GM12878 (cell line): ENCODE measurements at regions not wholly inside any gene's neighbourhood (a gene's known extent, or its start where the extent isn't known, plus 50 kb on each side); places are given as distances from the start of the nearest gene placed in this dataset.

Experiments used
- ATAC-seq: fragments of 200-7000 bp; cut with Tn5 transposase; 3 replicates; pipeline ENCODE4 v1.9.1; 2020; ENCODE audit warnings: mild to moderate bottlenecking, moderate library complexity
- BruUV-seq: library from RNA; stranded (reverse); fragments of 400-500 nt; replicated peaks from 2 replicates; lab custom pipeline; 2021; lab: Mats Ljungman, UMichigan
- CTCF ChIA-PET: fragments of 300-600 bp; sonication (Branson Sonifier 250); formaldehyde crosslinking; extraction: SDS; loops from one replicate; lab custom pipeline; 2021; ENCODE audit warnings: inconsistent platforms; lab: Yijun Ruan, JAX
- POLR2A ChIA-PET: fragments of 350-600 bp; formaldehyde crosslinking; extraction: SDS; loops from one replicate; lab custom pipeline; 2021; ENCODE audit warnings: inconsistent platforms; lab: Charles Lee
- RAD21 ChIA-PET: fragments of 300-600 bp; sonication (Branson Sonifier 250); formaldehyde crosslinking; loops from one replicate; lab custom pipeline; 2023; ENCODE audit warnings: antibody characterized with exemption; ENCODE audit not compliant: unreplicated experiment; lab: Charles Lee
- SMC1A ChIA-PET: fragments of 300-600 bp; sonication (Branson Sonifier 250); formaldehyde crosslinking; loops from one replicate; lab custom pipeline; 2023; ENCODE audit not compliant: unreplicated experiment, uncharacterized antibody; lab: Charles Lee
- DNase-seq: peaks from one replicate; pipeline ENCODE4 v3.0.0-alpha.2; 2011; ENCODE audit warnings: low read depth, low spot score
- FAIRE-seq: peaks from 3 replicates; lab custom pipeline; 2011; peaks lifted over from hg19 to GRCh38; lab: Jason Lieb, UNC
- H2AFZ ChIP-seq: 2 replicates; pipeline ENCODE4 v1.6.0; 2011; ENCODE audit warnings: low read depth, low read length, control low read depth; ENCODE audit not compliant: control insufficient read depth
- H3K27ac ChIP-seq: 2 replicates; pipeline ENCODE4 v1.5.1; 2011; ENCODE audit warnings: control low read depth; ENCODE audit not compliant: control insufficient read depth, insufficient read depth
- H3K27me3 ChIP-seq, 2 experiments: replicated peaks in 1 of 2; 2 replicates each; pipeline versions ENCODE4 v1.6.0 to v1.6.1; 2011; ENCODE audit warnings: low read length in 1 of 2; ENCODE audit not compliant: control insufficient read depth in 2 of 2, insufficient read depth in 2 of 2
- H3K36me3 ChIP-seq, 2 experiments: 2 replicates each; pipeline ENCODE4 v1.5.1; 2011; ENCODE audit warnings: low read length in 1 of 2; ENCODE audit not compliant: control insufficient read depth in 2 of 2, insufficient read depth in 2 of 2
- H3K4me1 ChIP-seq: 2 replicates; pipeline ENCODE4 v1.6.1; 2011; ENCODE audit warnings: mild to moderate bottlenecking, low read length, moderate library complexity, mixed read lengths; ENCODE audit not compliant: control insufficient read depth, insufficient read depth
- H3K4me2 ChIP-seq: 2 replicates; pipeline ENCODE4 v1.6.0; 2011; ENCODE audit warnings: control low read depth; ENCODE audit not compliant: control insufficient read depth, insufficient read depth
- H3K4me3 ChIP-seq: fragments of 200-600 bp; sonication (generic); 2 replicates; pipeline ENCODE4 v1.5.1; 2016
- H3K79me2 ChIP-seq: 2 replicates; pipeline ENCODE4 v1.6.0; 2011; ENCODE audit warnings: low read length; ENCODE audit not compliant: control insufficient read depth, insufficient read depth
- H3K9ac ChIP-seq: 2 replicates; pipeline ENCODE4 v1.8.0; 2011; ENCODE audit warnings: low read length, control low read depth, mixed read lengths; ENCODE audit not compliant: control insufficient read depth, insufficient read depth
- H3K9me3 ChIP-seq: replicated peaks from 3 replicates; pipeline ENCODE4 v1.5.1; 2011; ENCODE audit warnings: mild to moderate bottlenecking, low read length; ENCODE audit not compliant: control insufficient read depth, insufficient read depth
- H4K20me1 ChIP-seq: 2 replicates; pipeline ENCODE4 v1.6.0; 2011; ENCODE audit not compliant: control insufficient read depth, insufficient read depth
- CBFB ChIP-seq: IDR thresholded peaks from 2 replicates; pipeline ENCODE4 v1.6.1; 2016; ENCODE audit warnings: antibody characterized with exemption, low read depth
- CHD1 ChIP-seq: IDR thresholded peaks from 2 replicates; pipeline ENCODE4 v1.6.1; 2012; ENCODE audit warnings: low read depth, low read length, improper control_type of control experiment
- CHD2 ChIP-seq: IDR thresholded peaks from 2 replicates; pipeline ENCODE4 v1.6.1; 2011; ENCODE audit warnings: low read depth, low read length, improper control_type of control experiment, borderline replicate concordance
- EGR1 ChIP-seq, 2 experiments: IDR thresholded peaks; 1 replicate in 1 of 2; 2 replicates in 1 of 2; pipeline ENCODE4 v1.6.1; 2011 to 2012; ENCODE audit warnings: low read depth in 2 of 2, low read length in 2 of 2, borderline replicate concordance in 1 of 2, mild to moderate bottlenecking in 1 of 2, moderate library complexity in 1 of 2
- ETV6 ChIP-seq, 2 experiments: fragments of 450-650 bp in 1 of 2; IDR thresholded peaks in 1 of 2; conservative IDR thresholded peaks in 1 of 2; 2 replicates each; pipeline ENCODE4 v1.6.1; 2014; ENCODE audit warnings: antibody characterized with exemption in 1 of 2, borderline replicate concordance in 1 of 2, low read depth in 1 of 2, mild to moderate bottlenecking in 1 of 2, moderate library complexity in 1 of 2
- HDAC6 ChIP-seq: fragments of 200-600 bp; sonication (generic); IDR thresholded peaks from one replicate; pipeline ENCODE4 v1.8.0; 2017; ENCODE audit warnings: antibody characterized with exemption; ENCODE audit not compliant: unreplicated experiment
- IKZF2 ChIP-seq, 2 experiments: fragments of 450-650 bp; IDR thresholded peaks; 2 replicates each; pipeline ENCODE4 v1.6.1; 2017; ENCODE audit warnings: mild to moderate bottlenecking in 2 of 2, moderate library complexity in 2 of 2
- LARP7 ChIP-seq: fragments of 450-650 bp; IDR thresholded peaks from 2 replicates; pipeline ENCODE4 v1.6.1; 2017; ENCODE audit warnings: mild to moderate bottlenecking
- NFIC ChIP-seq: IDR thresholded peaks from 2 replicates; pipeline ENCODE4 v1.6.1; 2012; ENCODE audit warnings: low read depth, mild to moderate bottlenecking, inconsistent platforms, low read length, moderate library complexity
- NFYA ChIP-seq: IDR thresholded peaks from 2 replicates; pipeline ENCODE4 v1.6.1; 2011; ENCODE audit warnings: low read depth, mild to moderate bottlenecking, low read length, improper control_type of control experiment, borderline replicate concordance
- RBBP5 ChIP-seq: fragments of 200-600 bp; sonication (generic); conservative IDR thresholded peaks from 2 replicates; pipeline ENCODE4 v1.6.1; 2016
- WGBS: methylation state at CpG from one replicate; pipeline ENCODE4 v1.1.6; 2016; ENCODE audit warnings: low lambda C conversion rate; ENCODE audit not compliant: insufficient replicate concordance, insufficient coverage; ENCODE audit errors: missing lambda C conversion rate; 5-methylcytosine and 5-hydroxymethylcytosine counted together
- in situ Hi-C: fragments of 300-500 bp; cut with MboI; formaldehyde crosslinking; loops from 9 replicates; pipeline ENCODE4 v1.14.3; 2018; ENCODE audit warnings: mixed read lengths
- intact Hi-C: fragments of 100-400 bp; cut with micrococcal nuclease; formaldehyde crosslinking; loops from one replicate; pipeline ENCODE4 v1.14.2; 2022; ENCODE audit not compliant: unreplicated experiment
- TF ChIP-seq, protein P1 (sequence below): fragments of 450-650 bp; formaldehyde crosslinking; IDR thresholded peaks from 2 replicates; pipeline ENCODE4 v1.4.0; 2020; ENCODE audit warnings: mild to moderate bottlenecking, moderate library complexity
- TF ChIP-seq, protein P2 (sequence below): IDR thresholded peaks from 2 replicates; pipeline ENCODE4 v1.6.1; 2012; ENCODE audit warnings: low read length, inconsistent platforms

DNA sequence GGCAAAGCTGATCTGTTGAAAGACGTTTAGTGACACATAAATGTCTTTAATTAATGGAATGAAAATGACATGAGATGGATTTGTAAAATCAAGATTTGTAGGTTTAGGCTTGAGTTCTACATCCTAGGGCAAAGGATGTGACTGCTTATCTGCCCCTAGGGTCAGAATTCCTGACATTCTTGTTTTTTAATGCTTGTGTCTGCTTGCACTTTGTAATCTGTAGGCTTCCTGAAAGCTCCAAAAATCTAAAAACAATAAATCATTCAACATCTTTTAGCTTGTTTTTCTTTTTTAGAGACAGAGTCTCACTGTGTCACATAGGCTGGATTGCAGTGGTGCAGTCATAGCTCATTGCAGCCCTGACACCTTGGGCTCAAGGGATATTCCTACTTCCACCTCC is 107.9 kb upstream of the MLIP start:
- ATAC-seq (no peak), DNase-seq (no peak), FAIRE-seq (no peak)
- Histone ChIP-seq H3K9me3 (no peaks in the 10 kb centered on the region), H3K79me2 (no peaks in the 10 kb centered on the region), H2AFZ (no peak overlapping the region), H3K9ac (no peak overlapping the region), H3K27me3 (no peaks in the 10 kb centered on the region), H3K36me3 (no peaks in the 10 kb centered on the region), H3K4me3 (no peak overlapping the region), H3K4me2 (no peak overlapping the region), H3K4me1 (no peaks in the 10 kb centered on the region), H4K20me1 (no peaks in the 10 kb centered on the region), H3K27ac (no peak overlapping the region)
- in situ Hi-C loops = no loop called here
- ChIA-PET POLR2A (interaction anchor here (0.7 kb wide), 1 partner anchor 1248 kb away, joined by 3 read pairs; no protein-coding TSS in a partner anchor), SMC1A (interaction anchor here (0.6 to 0.8 kb wide), 2 partner anchors 19 to 754 kb away, joined by 3 read pairs; no protein-coding TSS in a partner anchor), CTCF (no interaction called here), RAD21 (no interaction called here)
- intact Hi-C loops = no loop called here
- 0% methylated on average over 1 of the region's 1 CpG for WGBS
- BruUV-seq = no TSS peak
- TF ChIP-seq IKZF2 (IDR thresholded peaks at IDR 0.05) (no peak), CHD2 (no peak), CHD1 (no peak)

- intact Hi-C loops (no loop called here), in situ Hi-C loops (no loop called here)
- POLR2A ChIA-PET = no interaction called here
- CTCF ChIA-PET = no interaction called here
- no peak overlapping the region for H3K4me3 ChIP-seq
- RAD21 ChIA-PET = no interaction called here
- H3K27ac ChIP-seq = no peak overlapping the region
- BruUV-seq = no TSS peak
- no peak overlapping the region for H3K4me2 ChIP-seq
- H3K9me3 ChIP-seq = no peaks in the 10 kb centered on the region
- no peaks in the 10 kb centered on the region for H3K4me1 ChIP-seq
- H3K79me2 ChIP-seq = no peaks in the 10 kb centered on the region
- no peaks in the 10 kb centered on the region for H3K36me3 ChIP-seq
- SMC1A ChIA-PET = no interaction called here
- no peaks in the 10 kb centered on the region; a peak in 1 of 4 replicates for H3K27me3 ChIP-seq
- DNase-seq (no peak), ATAC-seq (no peak), FAIRE-seq (no peak)
- no peaks in the 10 kb centered on the region for H4K20me1 ChIP-seq
- 0% methylated on average over 1 of the region's 1 CpG for WGBS
- H2AFZ ChIP-seq = no peak overlapping the region
- H3K9ac ChIP-seq = no peak overlapping the region
- TF ChIP-seq LARP7 = no peak
- no peak for TF ChIP-seq EGR1 (IDR thresholded peaks at IDR 0.05; ENCODE audit: borderline replicate concordance in 1 of 2, low read depth in 2 of 2, low read length in 2 of 2)
- TF ChIP-seq CBFB = no peak
- TF ChIP-seq, protein P1, sequence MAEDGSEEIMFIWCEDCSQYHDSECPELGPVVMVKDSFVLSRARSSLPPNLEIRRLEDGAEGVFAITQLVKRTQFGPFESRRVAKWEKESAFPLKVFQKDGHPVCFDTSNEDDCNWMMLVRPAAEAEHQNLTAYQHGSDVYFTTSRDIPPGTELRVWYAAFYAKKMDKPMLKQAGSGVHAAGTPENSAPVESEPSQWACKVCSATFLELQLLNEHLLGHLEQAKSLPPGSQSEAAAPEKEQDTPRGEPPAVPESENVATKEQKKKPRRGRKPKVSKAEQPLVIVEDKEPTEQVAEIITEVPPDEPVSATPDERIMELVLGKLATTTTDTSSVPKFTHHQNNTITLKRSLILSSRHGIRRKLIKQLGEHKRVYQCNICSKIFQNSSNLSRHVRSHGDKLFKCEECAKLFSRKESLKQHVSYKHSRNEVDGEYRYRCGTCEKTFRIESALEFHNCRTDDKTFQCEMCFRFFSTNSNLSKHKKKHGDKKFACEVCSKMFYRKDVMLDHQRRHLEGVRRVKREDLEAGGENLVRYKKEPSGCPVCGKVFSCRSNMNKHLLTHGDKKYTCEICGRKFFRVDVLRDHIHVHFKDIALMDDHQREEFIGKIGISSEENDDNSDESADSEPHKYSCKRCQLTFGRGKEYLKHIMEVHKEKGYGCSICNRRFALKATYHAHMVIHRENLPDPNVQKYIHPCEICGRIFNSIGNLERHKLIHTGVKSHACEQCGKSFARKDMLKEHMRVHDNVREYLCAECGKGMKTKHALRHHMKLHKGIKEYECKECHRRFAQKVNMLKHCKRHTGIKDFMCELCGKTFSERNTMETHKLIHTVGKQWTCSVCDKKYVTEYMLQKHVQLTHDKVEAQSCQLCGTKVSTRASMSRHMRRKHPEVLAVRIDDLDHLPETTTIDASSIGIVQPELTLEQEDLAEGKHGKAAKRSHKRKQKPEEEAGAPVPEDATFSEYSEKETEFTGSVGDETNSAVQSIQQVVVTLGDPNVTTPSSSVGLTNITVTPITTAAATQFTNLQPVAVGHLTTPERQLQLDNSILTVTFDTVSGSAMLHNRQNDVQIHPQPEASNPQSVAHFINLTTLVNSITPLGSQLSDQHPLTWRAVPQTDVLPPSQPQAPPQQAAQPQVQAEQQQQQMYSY = no peak
- TF ChIP-seq ETV6 (conservative IDR thresholded peaks at IDR 0.05 in 1 of 2, IDR thresholded peaks at IDR 0.05 in 1 of 2; ENCODE audit: borderline replicate concordance in 1 of 2, low read depth in 1 of 2) = no peak
- no peak for TF ChIP-seq NFIC
- TF ChIP-seq NFYA = no peak
- TF ChIP-seq RBBP5 = no peak
- TF ChIP-seq, protein P2, sequence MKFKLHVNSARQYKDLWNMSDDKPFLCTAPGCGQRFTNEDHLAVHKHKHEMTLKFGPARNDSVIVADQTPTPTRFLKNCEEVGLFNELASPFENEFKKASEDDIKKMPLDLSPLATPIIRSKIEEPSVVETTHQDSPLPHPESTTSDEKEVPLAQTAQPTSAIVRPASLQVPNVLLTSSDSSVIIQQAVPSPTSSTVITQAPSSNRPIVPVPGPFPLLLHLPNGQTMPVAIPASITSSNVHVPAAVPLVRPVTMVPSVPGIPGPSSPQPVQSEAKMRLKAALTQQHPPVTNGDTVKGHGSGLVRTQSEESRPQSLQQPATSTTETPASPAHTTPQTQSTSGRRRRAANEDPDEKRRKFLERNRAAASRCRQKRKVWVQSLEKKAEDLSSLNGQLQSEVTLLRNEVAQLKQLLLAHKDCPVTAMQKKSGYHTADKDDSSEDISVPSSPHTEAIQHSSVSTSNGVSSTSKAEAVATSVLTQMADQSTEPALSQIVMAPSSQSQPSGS = no peak
- no peak for TF ChIP-seq HDAC6
These were observed 102.7 kb upstream of the MLIP start for GRCh38 chr6:54008589-54008988.
